ENCODE measurements at regions not wholly inside any gene's neighbourhood (a gene's known extent, or its start where the extent isn't known, plus 50 kb on each side); places are given as distances from the start of the nearest gene placed in this dataset.

DNA sequence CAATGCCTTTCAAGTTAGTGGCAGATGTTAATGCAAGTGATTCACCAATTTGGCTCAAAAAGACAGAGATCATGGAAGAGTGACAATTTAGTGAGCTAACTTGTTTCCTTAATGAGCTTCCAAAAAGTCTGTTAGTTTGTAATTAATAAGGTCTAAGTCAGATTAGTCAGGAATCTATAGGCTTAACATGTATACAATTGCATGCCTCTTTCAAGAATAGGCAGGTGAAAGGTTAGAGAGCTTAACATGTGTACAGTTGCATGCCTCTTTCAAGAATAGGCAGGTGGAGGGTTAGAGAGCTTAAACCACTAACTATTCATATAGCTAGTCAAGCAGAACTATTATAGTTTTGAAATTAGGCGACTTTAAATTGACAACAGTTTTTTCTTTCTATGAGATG lies 663.8 kb downstream of the C12orf50 start:
- no peak overlapping the region for H3K18ac ChIP-seq (ENCODE audit: insufficient read length, low read depth, low read length)
- DNase-seq = no peak
- H3K4ac ChIP-seq (ENCODE audit: low read depth, low read length) = no peak overlapping the region
- no peaks in the 10 kb centered on the region for H3K23me2 ChIP-seq (ENCODE audit: insufficient read length, low read depth, low read length, poor library complexity, severe bottlenecking)
- no peak overlapping the region for H2BK5ac ChIP-seq (ENCODE audit: insufficient read length, low read length)
- H2AFZ ChIP-seq (ENCODE audit: low read length) = no peak overlapping the region
- H3K27ac ChIP-seq (ENCODE audit: insufficient read length, low read depth, low read length) = no peak overlapping the region
- Mint-ChIP-seq H3K4me3 (no peak overlapping the region), H3K27ac (no peak overlapping the region), H3K27me3 (ENCODE audit: low read depth) (no peaks in the 10 kb centered on the region), H3K36me3 (ENCODE audit: insufficient read depth in 1 of 3, low read depth in 3 of 3) (peaks cover 2 to 14% (median 8%) of the 10 kb centered on the region in 3 experiments; a peak in 6 of 7 replicates), H3K4me1 (no peaks in the 10 kb centered on the region), H3K9me3 (peaks cover 16% of the 10 kb centered on the region in 2 experiments; a peak in 4 of 5 replicates)
- H4K5ac ChIP-seq (ENCODE audit: insufficient read length, low read depth, low read length) = no peak overlapping the region
- no CpG with 5 or more reads among the region's 1 CpG for WGBS (ENCODE audit: extremely low coverage, insufficient read length, low lambda C conversion rate)
- TF ChIP-seq, protein P1, sequence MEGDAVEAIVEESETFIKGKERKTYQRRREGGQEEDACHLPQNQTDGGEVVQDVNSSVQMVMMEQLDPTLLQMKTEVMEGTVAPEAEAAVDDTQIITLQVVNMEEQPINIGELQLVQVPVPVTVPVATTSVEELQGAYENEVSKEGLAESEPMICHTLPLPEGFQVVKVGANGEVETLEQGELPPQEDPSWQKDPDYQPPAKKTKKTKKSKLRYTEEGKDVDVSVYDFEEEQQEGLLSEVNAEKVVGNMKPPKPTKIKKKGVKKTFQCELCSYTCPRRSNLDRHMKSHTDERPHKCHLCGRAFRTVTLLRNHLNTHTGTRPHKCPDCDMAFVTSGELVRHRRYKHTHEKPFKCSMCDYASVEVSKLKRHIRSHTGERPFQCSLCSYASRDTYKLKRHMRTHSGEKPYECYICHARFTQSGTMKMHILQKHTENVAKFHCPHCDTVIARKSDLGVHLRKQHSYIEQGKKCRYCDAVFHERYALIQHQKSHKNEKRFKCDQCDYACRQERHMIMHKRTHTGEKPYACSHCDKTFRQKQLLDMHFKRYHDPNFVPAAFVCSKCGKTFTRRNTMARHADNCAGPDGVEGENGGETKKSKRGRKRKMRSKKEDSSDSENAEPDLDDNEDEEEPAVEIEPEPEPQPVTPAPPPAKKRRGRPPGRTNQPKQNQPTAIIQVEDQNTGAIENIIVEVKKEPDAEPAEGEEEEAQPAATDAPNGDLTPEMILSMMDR (conservative IDR thresholded peaks at IDR 0.05) = no peak
- no peak overlapping the region for H4K91ac ChIP-seq (ENCODE audit: insufficient read length, low read depth, low read length)
- no peak overlapping the region for H2BK12ac ChIP-seq (ENCODE audit: insufficient read length, low read depth, low read length)
- H2BK15ac ChIP-seq (ENCODE audit: low read depth, low read length) = no peak overlapping the region
- no peak overlapping the region for H3K56ac ChIP-seq (ENCODE audit: insufficient read length, low read depth, low read length)
- H3K79me1 ChIP-seq (ENCODE audit: insufficient read depth, low read depth, low read length, poor library complexity, severe bottlenecking) = no peaks in the 10 kb centered on the region
- H3K23ac ChIP-seq (ENCODE audit: insufficient read length, low read depth, low read length) = no peak overlapping the region
- no peak overlapping the region for H3T11ph ChIP-seq (ENCODE audit: low read length)
- no peaks in the 10 kb centered on the region for H3K27me3 ChIP-seq (ENCODE audit: insufficient read depth, low read length)
- H3K79me2 ChIP-seq (ENCODE audit: insufficient read depth, low read length) = no peaks in the 10 kb centered on the region
- no peak overlapping the region for H2BK120ac ChIP-seq (ENCODE audit: low read depth, low read length, poor library complexity, severe bottlenecking)
- no peaks in the 10 kb centered on the region for H3K9me3 ChIP-seq (ENCODE audit: control insufficient read depth, low read depth, low read length)
- H4K20me1 ChIP-seq (ENCODE audit: control insufficient read depth, insufficient read depth, insufficient read length) = no peaks in the 10 kb centered on the region
- H2BK20ac ChIP-seq (ENCODE audit: low read depth, low read length, poor library complexity, severe bottlenecking) = no peak overlapping the region
- H3K9ac ChIP-seq (ENCODE audit: extremely low read depth, insufficient read length, low read length) = no peak overlapping the region
- H3K14ac ChIP-seq (ENCODE audit: insufficient read depth, low read length) = no peak overlapping the region
- no peak overlapping the region for H3K4me2 ChIP-seq (ENCODE audit: insufficient read depth, insufficient read length, low read length)
- H2AK5ac ChIP-seq (ENCODE audit: insufficient read length, low read length) = no peak overlapping the region
- no peak overlapping the region for H4K8ac ChIP-seq (replicated peaks; ENCODE audit: insufficient read length, low read depth, low read length)
- H3K4me1 ChIP-seq (ENCODE audit: insufficient read depth, low read length) = no peaks in the 10 kb centered on the region
